Neural progenitor cell (in vitro differentiated cells): ENCODE measurements at regions not wholly inside any gene's neighbourhood (a gene's known extent, or its start where the extent isn't known, plus 50 kb on each side); places are given as distances from the start of the nearest gene placed in this dataset.

Experiments
- CTCF ChIP-seq: fragments of 200-600 bp; sonication (generic); IDR thresholded peaks from 2 replicates; pipeline ENCODE4 v1.5.1; 2017; ENCODE audit warnings: antibody characterized with exemption, mild to moderate bottlenecking
- EZH2phosphoT487 ChIP-seq: fragments of 200-600 bp; sonication (generic); IDR thresholded peaks from 2 replicates; pipeline ENCODE4 v1.6.1; 2017; ENCODE audit warnings: antibody characterized with exemption

GRCh38 chr3:178289544-178290160 lies 246.6 kb upstream of the KCNMB2 start:
- no peak for TF ChIP-seq CTCF
- no peak for TF ChIP-seq EZH2phosphoT487
